ENCODE measurements at regions not wholly inside any gene's neighbourhood (a gene's known extent, or its start where the extent isn't known, plus 50 kb on each side); places are given as distances from the start of the nearest gene placed in this dataset.

DNA sequence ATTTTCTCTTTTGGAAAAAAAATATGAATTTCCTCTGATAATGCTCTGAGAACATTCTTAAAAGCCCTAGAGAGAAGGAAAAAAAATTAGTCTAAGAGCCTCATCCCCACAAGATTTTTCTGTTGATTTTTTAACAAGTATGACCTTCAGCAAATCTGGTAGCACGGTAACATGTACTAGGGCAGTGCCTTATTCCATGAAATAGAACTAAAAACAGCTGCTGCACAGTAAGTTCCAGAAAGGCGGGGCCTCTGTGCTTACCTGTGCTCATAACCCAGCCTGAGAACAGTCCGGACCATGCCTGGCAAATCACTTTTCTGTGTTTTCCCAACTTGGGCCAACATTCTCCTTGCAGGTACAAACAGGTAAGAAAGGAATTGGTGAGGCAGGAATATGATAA, 519.1 kb upstream of the AKR1E2 start:
- no peaks in the 10 kb centered on the region for H3K36me3 ChIP-seq (ENCODE audit: control insufficient read depth in 4 of 4, insufficient read depth in 3 of 4, low read depth in 1 of 4, low read length in 3 of 4)
- WGBS: 67% methylated on average over 3 of the region's 3 CpGs
- TF ChIP-seq RAD21 (IDR thresholded peaks at IDR 0.05) (no peak), NR2F2 (IDR thresholded peaks at IDR 0.05) (no peak), JUND (IDR thresholded peaks at IDR 0.05) (no peak), TAF1 (conservative IDR thresholded peaks at IDR 0.05) (no peak), FOXA2 (IDR thresholded peaks at IDR 0.05) (no peak), YY1 (IDR thresholded peaks at IDR 0.05) (no peak), RXRA (IDR thresholded peaks at IDR 0.05) (no peak), HNF4A (conservative IDR thresholded peaks at IDR 0.05) (no peak), GABPA (IDR thresholded peaks at IDR 0.05 in 1 of 2, conservative IDR thresholded peaks at IDR 0.05 in 1 of 2) (no peak), SP1 (IDR thresholded peaks at IDR 0.05) (no peak), FOXA1 (IDR thresholded peaks at IDR 0.05) (no peak)
- TF ChIP-seq, protein P1, sequence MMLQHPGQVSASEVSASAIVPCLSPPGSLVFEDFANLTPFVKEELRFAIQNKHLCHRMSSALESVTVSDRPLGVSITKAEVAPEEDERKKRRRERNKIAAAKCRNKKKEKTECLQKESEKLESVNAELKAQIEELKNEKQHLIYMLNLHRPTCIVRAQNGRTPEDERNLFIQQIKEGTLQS (IDR thresholded peaks at IDR 0.05): no peak
- TF ChIP-seq, protein P2, sequence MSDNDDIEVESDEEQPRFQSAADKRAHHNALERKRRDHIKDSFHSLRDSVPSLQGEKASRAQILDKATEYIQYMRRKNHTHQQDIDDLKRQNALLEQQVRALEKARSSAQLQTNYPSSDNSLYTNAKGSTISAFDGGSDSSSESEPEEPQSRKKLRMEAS (IDR thresholded peaks at IDR 0.05): no peak
- TF ChIP-seq, protein P3, sequence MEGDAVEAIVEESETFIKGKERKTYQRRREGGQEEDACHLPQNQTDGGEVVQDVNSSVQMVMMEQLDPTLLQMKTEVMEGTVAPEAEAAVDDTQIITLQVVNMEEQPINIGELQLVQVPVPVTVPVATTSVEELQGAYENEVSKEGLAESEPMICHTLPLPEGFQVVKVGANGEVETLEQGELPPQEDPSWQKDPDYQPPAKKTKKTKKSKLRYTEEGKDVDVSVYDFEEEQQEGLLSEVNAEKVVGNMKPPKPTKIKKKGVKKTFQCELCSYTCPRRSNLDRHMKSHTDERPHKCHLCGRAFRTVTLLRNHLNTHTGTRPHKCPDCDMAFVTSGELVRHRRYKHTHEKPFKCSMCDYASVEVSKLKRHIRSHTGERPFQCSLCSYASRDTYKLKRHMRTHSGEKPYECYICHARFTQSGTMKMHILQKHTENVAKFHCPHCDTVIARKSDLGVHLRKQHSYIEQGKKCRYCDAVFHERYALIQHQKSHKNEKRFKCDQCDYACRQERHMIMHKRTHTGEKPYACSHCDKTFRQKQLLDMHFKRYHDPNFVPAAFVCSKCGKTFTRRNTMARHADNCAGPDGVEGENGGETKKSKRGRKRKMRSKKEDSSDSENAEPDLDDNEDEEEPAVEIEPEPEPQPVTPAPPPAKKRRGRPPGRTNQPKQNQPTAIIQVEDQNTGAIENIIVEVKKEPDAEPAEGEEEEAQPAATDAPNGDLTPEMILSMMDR (IDR thresholded peaks at IDR 0.05; ENCODE audit: low read depth, low read length, missing input control): no peak
- TF ChIP-seq, protein P4, sequence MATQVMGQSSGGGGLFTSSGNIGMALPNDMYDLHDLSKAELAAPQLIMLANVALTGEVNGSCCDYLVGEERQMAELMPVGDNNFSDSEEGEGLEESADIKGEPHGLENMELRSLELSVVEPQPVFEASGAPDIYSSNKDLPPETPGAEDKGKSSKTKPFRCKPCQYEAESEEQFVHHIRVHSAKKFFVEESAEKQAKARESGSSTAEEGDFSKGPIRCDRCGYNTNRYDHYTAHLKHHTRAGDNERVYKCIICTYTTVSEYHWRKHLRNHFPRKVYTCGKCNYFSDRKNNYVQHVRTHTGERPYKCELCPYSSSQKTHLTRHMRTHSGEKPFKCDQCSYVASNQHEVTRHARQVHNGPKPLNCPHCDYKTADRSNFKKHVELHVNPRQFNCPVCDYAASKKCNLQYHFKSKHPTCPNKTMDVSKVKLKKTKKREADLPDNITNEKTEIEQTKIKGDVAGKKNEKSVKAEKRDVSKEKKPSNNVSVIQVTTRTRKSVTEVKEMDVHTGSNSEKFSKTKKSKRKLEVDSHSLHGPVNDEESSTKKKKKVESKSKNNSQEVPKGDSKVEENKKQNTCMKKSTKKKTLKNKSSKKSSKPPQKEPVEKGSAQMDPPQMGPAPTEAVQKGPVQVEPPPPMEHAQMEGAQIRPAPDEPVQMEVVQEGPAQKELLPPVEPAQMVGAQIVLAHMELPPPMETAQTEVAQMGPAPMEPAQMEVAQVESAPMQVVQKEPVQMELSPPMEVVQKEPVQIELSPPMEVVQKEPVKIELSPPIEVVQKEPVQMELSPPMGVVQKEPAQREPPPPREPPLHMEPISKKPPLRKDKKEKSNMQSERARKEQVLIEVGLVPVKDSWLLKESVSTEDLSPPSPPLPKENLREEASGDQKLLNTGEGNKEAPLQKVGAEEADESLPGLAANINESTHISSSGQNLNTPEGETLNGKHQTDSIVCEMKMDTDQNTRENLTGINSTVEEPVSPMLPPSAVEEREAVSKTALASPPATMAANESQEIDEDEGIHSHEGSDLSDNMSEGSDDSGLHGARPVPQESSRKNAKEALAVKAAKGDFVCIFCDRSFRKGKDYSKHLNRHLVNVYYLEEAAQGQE (IDR thresholded peaks at IDR 0.05): no peak

DNA sequence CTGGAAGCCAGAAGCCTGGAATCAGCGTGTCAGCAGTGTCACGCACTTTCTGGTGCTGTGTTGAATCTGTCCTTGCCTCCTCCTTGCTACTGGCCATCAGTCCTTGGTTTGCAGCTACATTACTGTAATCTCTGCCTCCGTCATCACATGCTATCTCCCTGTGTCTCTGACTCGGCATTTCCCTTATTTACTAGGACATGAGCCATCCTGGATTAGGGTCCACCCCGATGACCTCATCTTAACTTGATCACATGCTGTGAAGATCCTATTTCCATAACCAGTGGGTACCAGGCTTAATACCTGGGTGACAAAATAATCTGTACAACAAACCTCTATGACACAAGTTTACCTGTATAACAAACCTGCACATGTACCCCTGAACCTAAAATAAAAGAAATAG, 518.0 kb upstream of the KLF6 start:
- no peak for TF ChIP-seq RXRA (IDR thresholded peaks at IDR 0.05)
- no peak for TF ChIP-seq HNF4G (IDR thresholded peaks at IDR 0.05)
- TF ChIP-seq, protein P3 (IDR thresholded peaks at IDR 0.05; ENCODE audit: low read depth, low read length, missing input control): no peak
- TF ChIP-seq FOXA2 (IDR thresholded peaks at IDR 0.05): no peak
- TF ChIP-seq HNF4A (conservative IDR thresholded peaks at IDR 0.05): no peak
- TF ChIP-seq, protein P1 (IDR thresholded peaks at IDR 0.05): no peak
- TF ChIP-seq, protein P2 (IDR thresholded peaks at IDR 0.05): no peak
- TF ChIP-seq, protein P5, sequence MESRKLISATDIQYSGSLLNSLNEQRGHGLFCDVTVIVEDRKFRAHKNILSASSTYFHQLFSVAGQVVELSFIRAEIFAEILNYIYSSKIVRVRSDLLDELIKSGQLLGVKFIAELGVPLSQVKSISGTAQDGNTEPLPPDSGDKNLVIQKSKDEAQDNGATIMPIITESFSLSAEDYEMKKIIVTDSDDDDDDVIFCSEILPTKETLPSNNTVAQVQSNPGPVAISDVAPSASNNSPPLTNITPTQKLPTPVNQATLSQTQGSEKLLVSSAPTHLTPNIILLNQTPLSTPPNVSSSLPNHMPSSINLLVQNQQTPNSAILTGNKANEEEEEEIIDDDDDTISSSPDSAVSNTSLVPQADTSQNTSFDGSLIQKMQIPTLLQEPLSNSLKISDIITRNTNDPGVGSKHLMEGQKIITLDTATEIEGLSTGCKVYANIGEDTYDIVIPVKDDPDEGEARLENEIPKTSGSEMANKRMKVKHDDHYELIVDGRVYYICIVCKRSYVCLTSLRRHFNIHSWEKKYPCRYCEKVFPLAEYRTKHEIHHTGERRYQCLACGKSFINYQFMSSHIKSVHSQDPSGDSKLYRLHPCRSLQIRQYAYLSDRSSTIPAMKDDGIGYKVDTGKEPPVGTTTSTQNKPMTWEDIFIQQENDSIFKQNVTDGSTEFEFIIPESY (IDR thresholded peaks at IDR 0.05): no peak
- H3K27me3 ChIP-seq (ENCODE audit: control insufficient read depth in 4 of 4, insufficient read depth in 4 of 4, low read length in 3 of 4): no peaks in the 10 kb centered on the region
- no peaks in the 10 kb centered on the region for H3K36me3 ChIP-seq (ENCODE audit: control insufficient read depth in 4 of 4, insufficient read depth in 3 of 4, low read depth in 1 of 4, low read length in 3 of 4)
- H3K4me3 ChIP-seq (ENCODE audit: low read depth in 1 of 3, low read length in 3 of 3): no peak overlapping the region
- H3K27ac ChIP-seq (ENCODE audit: low read depth in 1 of 2, low read length in 2 of 2): no peak overlapping the region
- H3K4me1 ChIP-seq (ENCODE audit: control insufficient read depth in 4 of 4, insufficient read depth in 4 of 4, low read length in 3 of 4): no peaks in the 10 kb centered on the region
- H3K9me3 ChIP-seq (ENCODE audit: control insufficient read depth in 4 of 4, low read length in 3 of 4): no peaks in the 10 kb centered on the region
- H3K9ac ChIP-seq (ENCODE audit: low read depth in 1 of 2, low read length in 2 of 2): no peak overlapping the region
- no peak for DNase-seq (ENCODE audit: low spot score)
- WGBS: 77% methylated on average over 5 of the region's 5 CpGs

More for the DNA sequence above, 519.1 kb upstream of the AKR1E2 start:
- no peaks in the 10 kb centered on the region for H3K9me3 ChIP-seq (ENCODE audit: control insufficient read depth in 4 of 4, low read length in 3 of 4)
- H3K4me3 ChIP-seq (ENCODE audit: low read depth in 1 of 3, low read length in 3 of 3): no peak overlapping the region
- no peak overlapping the region for H3K27ac ChIP-seq (ENCODE audit: low read depth in 1 of 2, low read length in 2 of 2)
- no peak for DNase-seq (ENCODE audit: low spot score)
- H3K9ac ChIP-seq (ENCODE audit: low read depth in 1 of 2, low read length in 2 of 2): no peak overlapping the region
- no peaks in the 10 kb centered on the region for H3K4me1 ChIP-seq (ENCODE audit: control insufficient read depth in 4 of 4, insufficient read depth in 4 of 4, low read length in 3 of 4)
- no peaks in the 10 kb centered on the region for H3K27me3 ChIP-seq (ENCODE audit: control insufficient read depth in 4 of 4, insufficient read depth in 4 of 4, low read length in 3 of 4)

Measured in liver (tissue), 8 donors.